T1000 (cell line): ENCODE measurements at regions not wholly inside any gene's neighbourhood (a gene's known extent, or its start where the extent isn't known, plus 50 kb on each side); places are given as distances from the start of the nearest gene placed in this dataset.
"Not testable (repeated sequence)": the region's sequence is repeated elsewhere in the genome, so short reads cannot be mapped to it uniquely, and the experiment has no call there.

ENCODE experiments used
- DNase-seq: peaks from one replicate; lab custom pipeline; 2025; ENCODE audit warnings: mixed read lengths; lab: John Stamatoyannopoulos, UW

- DNase-seq: no peak
Observed at GRCh38 chr12:68422956-68423574, 90.9 kb upstream of the MDM1 start.

DNA sequence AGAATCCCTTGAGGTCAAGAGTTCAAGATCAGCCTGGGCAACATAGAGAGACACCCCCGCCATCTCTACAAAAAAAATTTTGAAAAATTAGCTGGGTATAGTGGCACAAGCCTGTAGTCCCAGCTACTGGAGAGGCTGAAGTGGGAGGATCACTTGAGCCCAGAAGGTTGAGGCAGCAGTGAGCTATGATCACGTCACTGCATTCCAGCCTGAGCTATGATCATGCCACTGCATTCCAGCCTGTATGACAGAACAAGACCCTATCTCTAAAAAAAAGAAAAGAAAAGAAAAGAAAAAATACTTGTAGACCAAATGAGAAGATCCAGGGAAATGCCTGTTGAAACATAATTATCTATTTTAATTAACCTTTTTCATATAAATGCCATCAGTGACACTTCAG, 93.8 kb upstream of the MDM1 start:
- DNase-seq: no peak

DNA sequence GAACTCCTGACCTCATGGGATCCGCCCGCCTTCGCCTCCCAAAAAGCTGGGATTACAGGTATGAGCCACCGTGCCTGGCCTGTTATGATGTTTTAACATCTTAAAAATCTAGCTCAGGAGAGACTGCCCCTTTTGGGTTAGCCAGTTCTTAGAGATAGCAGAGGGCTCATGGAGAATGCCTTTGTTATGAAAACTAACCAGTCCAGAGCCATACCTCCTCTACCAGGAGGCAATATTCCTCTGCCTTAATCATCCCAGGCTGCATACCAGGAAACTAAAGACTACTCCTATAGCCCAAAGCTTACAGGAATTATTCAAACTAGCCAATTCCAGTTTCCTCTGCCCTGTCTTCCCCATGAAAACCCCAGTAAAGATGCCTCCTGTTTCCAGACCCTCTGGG, 96.0 kb upstream of the MDM1 start:
- DNase-seq: no peak

GRCh38 chr12:68428724-68429501, 96.8 kb upstream of the MDM1 start:
- DNase-seq: no peak

GRCh38 chr12:68429696-68430095, 97.5 kb upstream of the MDM1 start:
- DNase-seq: no peak

DNA sequence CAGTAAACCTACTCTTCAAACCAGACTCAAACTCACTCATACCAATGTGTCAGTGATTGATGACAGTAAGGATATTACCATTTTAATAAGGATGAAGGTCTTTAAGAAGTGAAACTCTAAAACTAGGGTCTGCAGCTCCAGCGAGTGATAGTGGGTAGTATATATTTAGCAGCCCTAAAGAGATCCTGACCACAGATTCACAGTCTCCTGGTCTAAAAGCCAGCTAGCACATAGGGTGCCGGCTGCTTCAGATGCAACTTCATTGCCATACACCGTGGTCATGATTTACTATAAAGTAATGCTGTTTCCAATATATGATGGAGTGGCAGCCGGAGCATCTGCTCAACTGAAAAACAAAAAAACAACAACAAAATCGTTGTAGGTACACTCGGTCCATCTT, 99.6 kb upstream of the MDM1 start:
- no peak for DNase-seq

GRCh38 chr12:68432622-68433021, 100.5 kb upstream of the MDM1 start:
- DNase-seq: no peak

- no peak for DNase-seq
Observed at GRCh38 chr12:68434391-68435298, 102.5 kb upstream of the MDM1 start.

DNA sequence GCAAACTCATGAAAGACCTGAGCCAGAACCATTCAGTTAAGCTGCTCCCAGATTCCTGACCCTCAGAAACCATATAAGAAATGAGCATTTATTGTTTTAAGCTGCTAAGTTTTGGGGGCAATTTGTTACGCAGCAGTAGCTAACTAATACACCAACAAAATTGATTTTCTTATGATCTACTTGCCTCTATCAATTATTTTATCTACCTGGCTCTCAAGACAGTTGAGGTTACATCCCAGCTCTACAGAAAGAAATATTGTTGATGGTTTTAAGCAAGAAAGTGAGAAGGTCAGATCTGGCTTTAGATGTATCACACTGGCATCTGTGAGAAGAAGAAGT, 103.1 kb upstream of the MDM1 start:
- no peak for DNase-seq

DNA sequence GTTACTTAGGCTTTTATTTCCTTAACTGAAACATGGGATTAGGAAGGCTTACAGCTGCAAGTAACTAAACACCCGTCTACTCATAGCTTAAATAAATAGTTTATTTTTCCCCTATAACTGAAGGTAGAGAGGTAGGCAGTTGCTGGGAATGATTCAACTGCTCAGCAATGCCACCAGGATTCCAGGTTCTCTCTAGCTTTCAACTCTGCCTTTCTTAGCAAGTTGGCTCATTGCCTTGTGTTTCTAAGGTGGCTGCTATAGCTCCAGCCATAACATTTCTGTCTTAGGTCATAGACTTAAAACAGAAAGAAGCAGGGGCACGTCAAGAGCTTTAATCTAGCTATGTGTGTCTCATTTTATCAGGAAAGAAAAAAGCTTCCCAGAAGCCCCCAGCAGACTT, 103.7 kb upstream of the MDM1 start:
- no peak for DNase-seq

- DNase-seq: no peak
Observed at GRCh38 chr12:68438601-68439000, 106.4 kb upstream of the MDM1 start.

DNA sequence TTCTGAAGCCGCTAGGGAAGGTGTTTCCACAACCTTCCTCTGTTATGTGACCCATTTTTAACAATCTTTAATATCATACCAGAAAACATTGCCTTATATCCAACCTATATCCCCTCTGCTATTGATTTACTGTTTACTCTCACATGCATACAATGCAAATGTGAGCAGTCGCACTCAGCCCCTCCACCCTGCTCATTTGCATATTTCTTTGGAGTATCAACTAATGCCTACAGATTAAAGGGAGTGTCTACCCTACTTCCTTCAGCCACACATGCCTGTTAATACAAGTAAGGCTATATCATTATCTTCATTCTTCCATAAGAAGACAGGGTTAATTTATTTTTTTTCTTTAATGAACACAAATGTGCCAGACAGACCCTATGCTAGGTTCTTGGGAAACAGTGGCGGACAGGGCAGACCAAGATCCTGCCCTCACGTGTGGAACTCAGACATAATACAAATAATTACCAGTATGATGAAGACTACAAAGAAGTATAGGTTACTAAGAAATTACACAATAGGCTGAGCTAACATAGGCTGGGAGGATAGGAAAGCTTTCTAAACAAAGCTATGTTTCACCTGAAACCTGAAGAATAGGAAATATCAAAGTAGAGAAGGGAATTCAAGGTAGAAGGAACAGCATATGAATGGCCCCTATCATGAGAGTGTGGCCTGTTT, 107.3 kb upstream of the MDM1 start:
- DNase-seq: no peak

DNA sequence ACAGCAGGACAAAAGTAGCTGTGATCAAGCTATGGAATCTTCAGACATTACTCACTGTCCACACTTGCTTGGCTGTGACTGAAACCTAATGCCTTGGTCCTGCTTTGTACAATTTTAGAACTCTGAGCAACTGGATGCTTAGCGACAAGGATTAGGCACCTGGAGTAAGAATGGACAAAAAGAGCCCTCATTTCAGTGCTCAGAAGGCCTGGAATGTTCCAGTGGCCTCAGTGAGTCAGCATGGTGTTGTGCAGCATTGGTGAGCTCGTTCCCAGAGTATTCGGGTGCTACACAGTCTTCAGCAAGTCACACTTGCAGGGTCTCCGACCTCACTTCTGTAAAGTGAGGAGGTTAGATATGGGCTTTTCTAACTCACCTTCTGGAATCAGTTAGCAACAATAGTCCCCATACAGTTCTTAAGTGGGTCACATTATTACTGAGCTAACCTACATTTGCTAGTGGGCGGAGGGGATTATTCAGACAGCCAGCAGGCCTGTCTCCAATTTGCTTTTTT, 108.0 kb upstream of the MDM1 start:
- no peak for DNase-seq

GRCh38 chr12:68441167-68441566, 109.0 kb upstream of the MDM1 start:
- DNase-seq: no peak

DNA sequence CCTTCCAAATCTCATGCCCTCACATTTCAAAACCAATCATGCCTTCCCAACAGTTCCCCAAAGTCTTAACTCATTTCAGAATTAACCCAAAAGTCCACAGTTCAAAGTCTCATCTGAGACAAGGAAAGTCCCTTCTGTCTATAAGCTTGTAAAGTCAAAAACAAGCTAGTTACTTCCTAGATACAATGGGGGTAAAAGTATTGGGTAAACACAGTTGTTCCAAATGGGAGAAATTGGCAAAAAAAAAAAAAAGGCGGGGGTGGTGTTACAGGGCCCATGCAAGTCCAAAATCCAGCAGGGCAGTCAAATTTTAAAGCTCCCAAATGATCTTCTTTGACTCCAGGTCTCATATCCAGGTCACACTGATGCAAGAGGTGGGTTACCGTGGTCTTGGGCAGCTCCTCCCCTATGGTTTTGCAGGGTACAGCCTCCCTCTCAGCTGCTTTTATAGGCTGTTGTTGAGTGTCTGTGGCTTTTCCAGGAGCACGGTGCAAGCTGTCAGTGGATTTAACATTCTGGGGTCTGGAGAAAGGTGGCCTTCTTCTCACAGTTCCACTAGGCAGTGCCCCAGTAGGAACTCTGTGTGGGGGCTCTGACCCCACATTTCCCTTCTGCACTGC, 110.3 kb upstream of the MDM1 start:
- not testable (repeated sequence) for DNase-seq

GRCh38 chr12:68443695-68444094, 111.5 kb upstream of the MDM1 start:
- DNase-seq: not testable (repeated sequence)

DNA sequence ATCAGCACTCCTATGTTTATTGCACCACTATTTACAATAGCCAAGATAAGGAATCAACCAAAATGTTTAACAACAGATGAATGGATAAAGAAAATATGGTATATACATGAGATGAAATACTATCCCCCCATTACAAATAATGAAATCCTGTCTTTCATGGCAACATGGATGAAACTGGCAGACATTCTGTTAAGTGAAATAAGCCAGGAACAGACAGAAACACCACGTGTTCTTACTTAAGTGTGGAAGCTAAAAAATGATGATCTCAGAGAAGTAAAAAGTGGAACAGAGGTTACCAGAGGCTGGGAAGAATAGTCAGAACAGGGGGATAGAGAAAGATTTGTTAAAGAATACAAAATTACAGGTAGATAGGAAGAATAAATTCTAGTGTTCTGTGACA, 113.7 kb upstream of the MDM1 start:
- no peak for DNase-seq

- DNase-seq: no peak
Observed at GRCh38 chr12:68446384-68446783, 114.2 kb upstream of the MDM1 start.

- DNase-seq: no peak
Observed at GRCh38 chr12:68446901-68447796, 115.0 kb upstream of the MDM1 start.

DNA sequence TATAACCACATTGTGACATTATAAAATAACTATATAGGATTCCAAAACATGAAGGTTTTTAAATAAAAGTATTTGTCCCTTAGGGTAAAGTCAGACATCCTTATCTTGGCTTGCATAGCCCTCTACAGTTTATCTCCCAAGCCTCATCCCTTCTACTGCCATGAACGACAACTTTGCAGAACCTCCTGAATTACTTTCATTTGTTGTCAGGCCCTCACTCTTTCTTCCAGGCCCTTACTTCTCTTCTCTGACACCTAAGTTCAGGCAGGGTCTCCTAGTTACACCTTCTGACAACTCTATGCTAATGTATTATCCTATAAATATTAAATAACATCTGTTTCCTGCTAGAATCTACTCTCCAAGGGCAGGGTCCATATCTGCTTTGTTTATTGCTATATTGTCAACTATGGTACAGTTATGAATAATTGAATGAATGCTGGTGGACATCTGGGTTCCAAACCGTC, 115.7 kb upstream of the MDM1 start:
- no peak for DNase-seq
